Fibroblast of upper back skin (primary cell): ENCODE measurements at regions not wholly inside any gene's neighbourhood (a gene's known extent, or its start where the extent isn't known, plus 50 kb on each side); places are given as distances from the start of the nearest gene placed in this dataset.

Source experiments
- DNase-seq: peaks from one replicate; pipeline ENCODE4 v3.0.0-alpha.2; 2013

DNA sequence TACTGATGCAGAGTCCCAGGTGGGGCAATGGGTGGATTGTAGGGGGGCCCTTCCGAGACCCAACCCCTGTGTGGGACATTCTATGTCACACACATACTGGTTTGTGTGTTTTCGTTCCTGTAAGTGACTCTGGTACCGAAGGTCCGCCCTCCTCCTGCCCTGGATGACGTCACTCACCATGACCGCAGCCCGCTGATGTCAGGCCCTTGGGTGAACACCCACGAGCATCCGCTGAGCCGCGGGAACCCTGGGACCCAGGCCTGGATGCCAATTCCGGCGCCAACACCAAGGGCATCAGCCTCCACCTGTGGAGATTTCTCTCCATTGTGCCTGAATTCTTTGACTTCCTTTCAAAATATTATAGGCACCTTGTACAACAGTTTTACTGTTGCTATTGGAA is 184.3 kb downstream of the MTRR start:
- no peak for DNase-seq

DNA sequence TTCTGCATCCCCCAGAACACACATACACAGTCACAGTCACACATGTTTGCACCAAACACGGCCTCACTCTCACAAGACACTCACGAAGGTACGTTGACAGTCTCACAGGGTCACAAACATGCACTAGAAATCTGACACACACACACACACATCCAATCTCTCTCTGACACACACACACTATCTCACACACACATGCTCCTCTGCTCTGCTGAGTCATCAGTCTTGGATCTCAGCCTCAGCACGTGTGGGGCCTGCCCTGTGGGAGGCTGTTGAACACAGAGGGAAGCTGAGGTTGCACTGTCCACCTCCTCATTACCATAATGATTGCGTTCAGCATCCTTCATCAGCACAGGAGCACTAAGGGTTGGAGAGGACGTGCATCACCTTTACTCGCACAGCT is 188.8 kb downstream of the MTRR start:
- peak; percentile 64 for DNase-seq

DNA sequence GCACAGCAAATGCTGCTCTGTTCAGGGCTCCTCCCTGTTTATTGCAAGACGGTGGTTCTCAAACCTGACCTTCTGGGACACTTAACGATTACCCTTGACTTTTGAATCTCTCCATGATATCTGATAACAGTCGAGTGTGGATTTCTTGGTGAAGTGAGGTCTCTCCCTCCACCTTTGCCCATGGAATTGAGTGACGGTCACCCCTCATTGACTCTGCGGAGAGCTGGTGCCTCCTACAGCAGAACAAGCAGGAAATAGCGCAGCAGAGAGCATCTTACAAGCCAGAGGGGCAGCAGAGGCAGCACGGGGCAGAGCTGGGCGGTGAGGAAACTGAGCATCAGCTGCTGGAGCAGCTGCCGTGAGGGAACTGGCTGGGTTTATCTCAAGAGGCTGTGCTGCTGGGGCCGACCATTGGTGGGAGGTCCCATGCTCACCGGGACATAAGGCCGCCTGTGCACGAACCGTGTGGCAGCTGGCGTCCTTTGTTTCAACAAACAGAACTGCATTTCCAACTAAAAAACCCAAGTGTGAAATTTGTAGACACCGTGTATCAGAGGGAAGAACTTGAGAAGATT is 189.8 kb downstream of the MTRR start:
- no peak for DNase-seq

DNA sequence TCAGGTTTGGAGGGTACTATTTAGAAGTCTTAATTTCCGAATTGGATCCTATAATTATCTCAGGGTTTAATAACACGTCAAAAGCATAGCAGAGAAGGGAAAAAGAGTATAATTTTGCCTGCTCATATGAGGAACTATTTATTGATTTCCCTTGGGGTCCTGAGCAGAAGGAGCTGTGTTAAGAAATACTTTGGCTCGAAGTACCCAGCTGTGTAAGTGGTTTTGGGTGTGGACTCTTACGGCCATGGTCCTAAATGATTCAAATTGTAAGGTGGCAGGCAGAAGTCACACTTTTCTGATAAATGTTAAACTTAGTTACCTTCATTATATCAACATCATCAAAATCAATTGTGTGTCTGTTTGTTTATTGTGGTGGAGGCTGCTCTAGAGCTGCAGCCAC is 190.4 kb downstream of the MTRR start:
- no peak for DNase-seq

DNA sequence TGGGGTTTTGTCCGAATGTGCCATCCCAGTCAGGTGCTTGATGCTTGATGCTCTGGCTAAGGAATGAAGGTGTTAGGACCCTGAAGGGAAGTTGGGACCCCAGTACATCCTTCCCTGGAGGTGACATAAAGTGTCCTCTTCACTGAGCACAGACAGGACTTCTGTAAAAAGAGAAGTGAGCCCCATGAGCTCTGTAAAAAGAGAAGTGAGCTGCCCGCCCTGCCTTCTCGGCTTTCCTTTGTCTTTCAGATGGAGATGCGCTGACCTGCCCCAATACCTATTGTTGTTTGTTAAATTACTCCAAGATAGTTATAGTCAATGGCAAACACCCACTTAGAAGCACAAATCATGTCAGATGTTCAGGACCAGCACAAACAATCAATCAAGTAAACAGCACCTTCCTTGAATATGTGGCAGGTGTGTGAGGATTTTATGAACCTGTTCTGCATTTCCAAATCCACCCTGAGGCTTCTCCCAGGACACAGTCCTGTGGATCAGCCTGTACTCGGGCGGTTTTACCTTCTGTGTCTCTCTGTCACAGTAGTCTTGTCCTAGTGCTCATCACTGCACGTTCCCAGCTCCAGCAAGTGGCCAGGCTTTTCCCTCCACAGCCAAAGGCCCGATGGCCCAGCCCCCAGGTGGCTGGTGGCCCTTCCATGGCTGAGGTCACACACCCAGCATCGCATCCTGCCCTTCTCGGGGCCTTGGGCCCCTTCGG is 191.4 kb downstream of the MTRR start:
- no peak for DNase-seq

DNA sequence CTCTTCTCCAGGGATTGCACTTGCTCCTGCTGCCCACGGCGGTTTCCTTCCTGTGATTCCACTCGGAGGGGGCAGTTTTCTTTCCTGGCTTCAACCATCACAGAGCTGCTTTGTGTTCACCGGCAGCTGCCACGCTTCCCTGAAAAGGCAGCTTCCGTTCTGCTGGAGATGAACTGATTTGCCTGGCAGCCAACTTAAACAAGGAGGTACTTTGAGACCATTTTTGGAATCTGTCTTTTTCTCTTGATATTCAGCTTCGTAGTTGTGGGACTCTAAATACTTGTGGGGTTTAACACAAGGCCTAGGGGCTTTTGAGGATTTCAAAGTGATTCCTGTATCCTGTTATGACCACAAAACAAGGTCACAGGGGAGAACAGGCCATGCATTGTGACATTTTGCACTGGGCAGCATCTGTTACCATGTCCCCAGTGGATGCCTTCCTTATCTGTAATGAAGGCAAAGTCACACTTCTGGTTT is 192.0 kb downstream of the MTRR start:
- no peak for DNase-seq

DNA sequence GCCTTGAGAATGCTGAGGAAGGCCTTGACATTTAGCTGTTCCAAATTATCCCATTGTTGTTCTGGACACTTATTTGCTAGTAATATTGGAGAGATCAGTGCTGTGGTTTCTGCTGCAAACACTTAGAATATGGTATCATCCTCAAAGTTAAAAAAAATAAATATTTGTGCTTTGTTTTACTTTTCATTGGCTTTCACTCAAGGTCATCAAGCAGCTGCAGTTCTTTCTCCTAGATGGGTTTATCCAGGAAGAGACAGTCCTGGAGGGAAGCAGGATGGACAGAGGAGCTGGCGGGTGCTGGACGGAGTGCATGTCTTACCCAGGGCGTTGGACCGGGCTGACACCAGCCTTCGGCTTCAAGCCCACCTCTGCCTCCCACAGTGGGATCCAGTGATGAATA is 193.6 kb downstream of the MTRR start:
- no peak for DNase-seq

DNA sequence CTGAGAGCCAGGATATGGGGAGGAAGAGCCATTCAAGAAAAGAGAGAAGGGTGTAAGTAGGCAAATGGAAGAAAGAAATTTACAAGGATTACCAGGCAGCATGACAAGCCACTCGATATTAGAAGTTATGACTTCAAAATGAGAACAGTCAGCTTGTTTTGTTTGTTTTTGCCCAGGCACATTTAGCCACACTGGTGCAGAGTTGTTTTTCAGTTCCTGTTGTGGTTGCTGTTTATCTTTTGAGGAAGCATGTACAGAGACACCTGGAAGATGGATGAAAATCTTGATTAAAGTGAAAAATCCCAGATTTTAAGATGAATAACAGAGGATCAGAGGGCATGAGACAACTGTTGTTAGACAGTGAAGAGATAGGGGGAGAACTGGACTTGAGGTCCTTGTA is 199.1 kb downstream of the MTRR start:
- no peak for DNase-seq

DNA sequence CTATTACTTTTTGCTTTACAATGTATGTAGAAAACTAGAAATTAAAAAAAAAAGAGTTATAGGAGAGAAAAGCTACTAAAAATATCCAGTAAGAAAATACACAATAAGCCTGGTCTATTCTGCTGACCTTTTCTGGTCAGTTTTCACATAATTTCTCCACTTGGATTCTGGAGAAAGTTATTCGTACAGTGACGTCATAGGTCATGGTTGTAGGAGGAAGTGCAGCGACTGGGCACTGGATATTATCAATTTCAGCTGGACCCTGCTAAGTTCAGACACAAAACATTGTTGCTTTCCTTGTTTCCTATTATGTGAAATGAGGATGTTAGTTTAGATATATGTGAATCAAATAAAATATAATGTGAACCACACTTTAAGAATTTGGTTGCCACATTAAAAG is 201.2 kb downstream of the MTRR start:
- DNase-seq = no peak

DNA sequence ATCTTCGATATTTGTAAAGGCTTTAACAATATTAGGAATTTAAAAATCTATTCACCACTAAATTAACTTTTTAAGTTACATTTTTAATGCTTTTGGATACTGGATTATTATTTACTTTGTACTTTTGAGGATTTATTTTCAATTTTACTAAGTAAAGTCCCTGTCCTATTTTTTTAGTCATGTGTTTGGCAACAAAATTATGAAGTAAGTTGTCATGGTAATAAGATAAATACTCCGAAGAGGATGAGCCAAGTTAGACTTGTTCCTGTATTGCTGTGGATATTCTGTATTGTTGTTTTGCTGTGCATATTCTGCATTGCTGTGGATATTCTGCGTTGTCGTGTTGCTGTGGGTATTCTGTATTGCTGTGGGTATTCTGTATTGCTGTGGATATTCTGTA is 210.1 kb downstream of the MTRR start:
- DNase-seq = no peak

DNA sequence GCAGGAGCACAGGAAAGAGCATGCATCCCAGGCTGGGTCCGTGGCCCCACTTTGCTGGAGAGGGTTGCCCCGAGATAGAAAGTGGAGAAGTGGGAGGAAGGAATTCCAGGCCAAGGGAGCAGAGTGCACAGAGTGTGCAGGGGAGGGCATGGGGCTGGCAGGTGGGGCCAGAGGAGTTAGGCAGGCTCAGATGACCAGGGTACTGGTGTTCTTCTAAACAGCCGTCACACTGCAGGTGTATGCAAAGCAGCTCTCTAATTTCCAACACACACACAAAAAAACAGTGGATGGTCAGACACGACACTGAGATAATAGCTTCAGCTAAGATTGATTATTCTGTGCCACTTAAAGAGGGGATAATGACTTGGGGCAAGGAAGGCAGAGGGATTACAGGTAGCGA is 212.2 kb downstream of the MTRR start:
- DNase-seq = no peak

DNA sequence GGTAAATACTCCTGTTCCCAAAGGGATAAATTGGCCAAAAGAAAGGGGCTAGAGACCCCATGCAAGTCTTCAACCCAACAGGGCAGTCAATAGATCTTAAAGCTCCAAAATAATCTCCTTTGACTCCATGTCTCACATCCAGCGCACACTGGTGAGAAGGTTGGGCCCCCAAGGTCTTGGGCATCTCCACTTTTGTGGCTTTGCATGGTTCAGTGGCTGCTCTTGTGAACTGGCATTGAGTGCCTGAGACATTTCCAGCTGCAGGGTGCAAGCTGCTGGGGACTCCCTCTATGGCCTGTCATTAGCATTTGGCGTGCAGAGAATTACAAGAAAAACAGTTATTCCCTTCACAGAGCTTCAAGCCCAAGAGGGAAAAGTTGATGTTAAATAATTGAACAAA is 224.7 kb downstream of the MTRR start:
- no peak for DNase-seq

DNA sequence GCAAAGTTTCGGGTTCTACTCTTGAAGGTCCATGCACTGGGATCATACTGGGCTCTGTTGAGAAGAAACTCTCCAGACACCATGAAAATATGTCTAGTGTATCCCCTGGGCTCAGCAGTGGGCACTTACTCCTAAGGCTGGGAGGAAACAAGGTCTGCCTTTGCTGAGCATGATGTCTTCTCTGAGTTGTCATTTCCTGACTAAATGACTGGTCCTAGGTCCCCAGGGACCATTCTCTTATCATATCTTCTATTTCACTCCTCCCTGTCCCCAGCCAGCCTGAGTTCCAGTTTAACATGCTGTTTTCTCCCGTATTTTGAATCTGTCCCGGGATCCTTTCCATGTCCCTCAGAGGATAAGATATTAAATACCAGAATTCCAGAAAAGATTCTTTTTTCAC is 225.4 kb downstream of the MTRR start:
- no peak for DNase-seq

DNA sequence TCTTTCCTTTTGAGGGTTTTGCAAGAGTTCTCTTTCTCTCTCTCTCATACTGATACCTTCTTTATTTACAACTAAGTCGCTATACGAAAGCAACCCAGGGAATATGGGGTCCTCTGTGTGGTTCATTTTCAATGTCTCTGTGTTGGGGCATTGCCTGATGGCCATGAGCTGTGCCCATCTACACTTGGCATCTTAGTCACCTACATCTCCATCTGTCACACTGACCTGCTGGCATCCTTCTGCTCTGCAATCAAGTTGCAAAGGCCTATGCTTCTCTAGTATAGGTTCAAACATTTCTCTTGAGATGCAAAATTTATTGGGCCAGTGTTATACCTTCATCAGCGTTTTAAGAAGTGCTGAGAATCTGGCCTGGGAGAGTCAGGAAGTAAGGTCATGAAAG is 228.2 kb downstream of the MTRR start:
- no peak for DNase-seq

DNA sequence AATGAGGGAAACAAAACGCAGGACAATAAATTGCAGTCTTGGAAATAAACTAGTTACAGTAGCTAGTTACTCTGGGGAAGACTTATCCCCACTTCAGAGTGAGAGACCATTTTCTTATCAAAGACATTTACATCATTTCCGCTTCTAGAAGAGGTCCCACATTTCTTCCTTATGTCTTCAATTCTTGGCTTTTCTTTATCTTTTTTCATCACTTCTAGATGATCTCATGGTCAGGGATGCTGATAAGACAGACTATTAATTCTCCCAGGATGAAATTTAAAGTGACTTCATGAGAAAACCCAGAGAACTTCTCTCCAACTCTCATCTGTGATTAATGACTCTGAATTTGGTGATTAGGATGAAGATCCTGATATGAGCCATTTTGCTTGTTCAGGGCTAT is 229.1 kb downstream of the MTRR start:
- DNase-seq = no peak

DNA sequence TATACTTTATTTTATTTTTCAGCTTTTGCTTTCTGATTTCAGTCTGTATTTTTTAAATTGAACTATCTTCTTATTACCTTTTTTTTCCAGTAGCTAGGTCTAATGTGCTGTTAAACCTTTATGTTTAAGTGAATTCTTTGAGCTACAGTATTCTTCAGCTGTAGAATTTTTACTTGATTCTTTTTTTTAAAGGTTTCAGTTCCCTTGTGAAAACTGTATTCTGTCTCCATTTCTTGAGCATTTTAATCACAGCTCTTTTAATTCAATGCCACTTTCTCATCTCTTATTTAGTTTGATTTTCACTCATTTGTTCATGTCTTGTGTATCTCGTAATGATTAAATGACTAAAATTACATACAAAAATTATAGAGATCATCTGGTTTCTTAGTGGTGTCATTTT is 233.8 kb downstream of the MTRR start:
- no peak for DNase-seq

DNA sequence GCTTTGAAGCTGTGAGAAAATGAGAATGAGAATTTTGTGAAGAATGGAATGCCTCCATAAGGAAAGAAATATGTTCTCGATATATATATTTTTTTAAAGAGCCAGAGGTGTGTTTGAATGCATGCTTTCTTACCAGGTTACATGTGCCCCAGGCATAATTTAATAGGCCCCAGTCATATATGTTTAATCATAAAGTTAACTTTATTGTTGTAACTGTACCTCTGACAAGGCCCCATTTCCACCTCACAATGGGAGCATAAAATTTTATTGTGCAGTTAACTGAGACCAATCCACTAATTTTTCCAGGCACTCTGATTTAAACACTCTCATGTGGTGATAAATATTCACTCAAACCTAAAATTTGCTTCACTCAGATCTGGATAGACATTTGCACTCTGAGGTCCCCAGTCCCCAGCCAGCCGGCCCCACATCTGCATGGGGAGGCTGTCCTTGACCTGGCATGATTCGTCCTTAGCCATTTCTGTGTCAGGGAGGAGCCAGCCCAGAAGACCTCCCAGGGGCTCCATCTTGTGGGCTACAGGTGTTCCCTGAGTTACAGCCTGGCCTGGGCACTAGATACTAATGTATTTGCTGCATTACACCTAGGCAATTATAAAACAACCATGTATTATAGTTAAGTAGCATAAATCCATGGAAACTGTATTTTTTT is 245.8 kb downstream of the MTRR start:
- no peak for DNase-seq

DNA sequence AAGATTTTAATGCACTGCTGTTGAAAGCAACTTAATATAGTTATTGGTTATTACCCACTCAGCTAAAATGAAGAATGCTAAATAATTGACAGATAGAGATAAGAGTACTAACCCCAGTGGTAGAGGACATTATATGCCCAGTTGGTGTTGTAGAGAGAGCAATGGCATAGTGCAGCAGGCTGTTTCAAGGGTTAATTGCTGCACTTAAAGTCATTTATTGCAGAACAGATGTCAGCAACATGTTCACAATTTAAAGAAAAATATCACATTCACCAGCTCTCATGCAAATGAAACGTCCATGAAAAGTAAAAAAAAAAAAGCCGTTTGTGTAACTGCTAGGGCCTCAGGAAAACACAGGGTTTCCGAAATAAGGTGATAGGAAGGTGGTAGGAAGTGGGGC is 254.6 kb downstream of the MTRR start:
- DNase-seq = no peak

DNA sequence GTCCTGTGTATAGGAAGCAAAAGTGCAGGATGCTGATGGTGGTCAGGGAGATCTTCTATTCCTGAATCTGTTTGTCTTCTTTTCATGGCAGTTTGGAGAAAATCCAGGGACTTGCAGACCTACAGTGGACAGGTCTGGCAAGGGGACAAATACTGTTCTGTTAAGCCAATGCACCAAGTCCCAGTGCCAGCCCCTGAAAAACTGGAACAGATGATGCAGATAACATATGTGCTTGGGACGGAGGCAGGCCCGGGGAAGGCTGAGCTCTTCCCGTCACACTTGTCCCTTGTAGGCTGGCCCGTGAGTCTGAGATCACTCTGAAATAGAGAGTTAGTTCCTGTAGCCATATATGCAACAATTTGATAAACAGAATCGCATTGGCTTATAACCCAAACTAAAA is 265.7 kb downstream of the MTRR start:
- DNase-seq = no peak

DNA sequence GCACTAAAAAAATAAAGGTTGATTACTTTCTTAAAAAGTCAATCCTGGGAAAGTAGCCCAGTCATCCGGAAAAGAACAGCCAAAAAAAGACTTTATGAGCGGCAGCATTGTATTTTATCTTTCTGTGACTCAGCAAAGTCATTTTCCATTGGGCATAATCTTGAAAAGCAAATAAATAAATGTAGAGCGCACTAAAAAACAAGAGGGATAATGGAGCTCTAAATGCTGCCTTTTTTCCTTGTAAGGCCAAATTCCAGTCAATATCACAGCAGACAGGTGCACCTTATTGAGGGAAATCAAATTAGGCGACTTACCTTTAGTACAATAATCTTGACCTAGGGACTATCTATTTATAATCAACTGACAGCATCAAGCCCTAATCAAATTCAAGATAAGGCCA is 266.8 kb downstream of the MTRR start:
- DNase-seq = no peak

DNA sequence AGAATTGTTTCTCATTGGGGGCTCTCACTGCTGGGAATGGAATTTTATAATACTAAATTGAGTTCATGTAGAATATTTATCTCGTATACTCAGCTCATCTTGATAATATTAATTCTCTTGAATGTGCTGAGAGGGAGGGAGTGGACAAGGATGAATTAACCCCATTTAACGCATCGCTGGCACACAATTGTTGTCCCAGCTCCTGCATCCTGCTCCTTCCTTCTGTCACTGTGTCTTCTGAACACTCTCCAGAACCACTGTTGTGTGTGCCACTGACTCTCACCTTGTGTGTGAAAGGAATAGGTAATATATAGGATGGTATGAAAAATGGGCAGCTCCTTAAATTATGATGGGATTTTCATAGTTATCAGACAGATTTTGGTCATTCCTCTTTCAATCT is 267.3 kb downstream of the MTRR start:
- no peak for DNase-seq

DNA sequence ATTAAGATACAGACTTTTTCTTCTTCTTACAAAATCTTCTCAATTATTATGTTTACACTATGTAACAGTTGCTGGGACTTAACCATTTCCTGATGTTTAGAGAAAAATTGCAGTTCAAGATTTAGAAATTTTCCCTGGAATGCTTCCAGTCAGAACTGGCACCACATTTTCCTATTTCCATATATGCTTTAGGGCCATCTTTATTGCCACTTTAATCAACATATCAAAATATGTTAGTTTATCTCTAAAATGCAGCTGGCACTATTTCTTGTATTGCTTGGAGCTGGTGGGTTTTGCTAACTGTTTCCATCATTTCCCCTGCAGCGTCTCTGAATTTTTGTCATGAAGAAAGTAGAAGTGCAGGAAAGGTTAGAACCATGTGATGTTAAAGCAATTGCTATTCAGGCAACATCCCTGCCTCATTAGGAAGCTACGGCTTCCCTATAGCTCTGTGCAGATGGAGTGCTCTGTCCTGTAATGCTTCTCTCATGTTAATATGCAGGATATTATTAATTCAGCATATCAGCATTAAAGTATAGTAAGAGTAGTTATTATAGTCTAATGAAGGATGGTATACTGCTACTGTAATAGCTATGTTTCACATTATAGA is 269.1 kb downstream of the MTRR start:
- DNase-seq = no peak

DNA sequence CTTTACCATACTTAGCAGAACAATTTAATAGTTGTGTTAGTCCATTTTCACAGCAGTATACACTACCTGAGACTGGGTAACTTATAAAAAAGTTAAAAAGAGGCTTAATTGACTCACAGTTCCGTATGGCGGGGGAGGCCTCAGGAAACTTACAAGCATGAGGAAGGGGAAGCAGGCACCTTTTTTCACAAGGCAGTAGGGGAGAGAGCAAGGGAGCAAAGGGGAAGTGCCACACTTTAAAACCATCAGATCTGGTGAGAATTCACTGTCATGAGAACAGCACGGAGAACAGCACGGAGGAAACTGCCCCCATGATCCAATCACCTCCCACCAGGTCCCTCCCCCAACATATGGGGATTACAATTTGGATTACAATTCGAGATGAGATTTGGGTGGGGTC is 269.9 kb downstream of the MTRR start:
- no peak for DNase-seq

DNA sequence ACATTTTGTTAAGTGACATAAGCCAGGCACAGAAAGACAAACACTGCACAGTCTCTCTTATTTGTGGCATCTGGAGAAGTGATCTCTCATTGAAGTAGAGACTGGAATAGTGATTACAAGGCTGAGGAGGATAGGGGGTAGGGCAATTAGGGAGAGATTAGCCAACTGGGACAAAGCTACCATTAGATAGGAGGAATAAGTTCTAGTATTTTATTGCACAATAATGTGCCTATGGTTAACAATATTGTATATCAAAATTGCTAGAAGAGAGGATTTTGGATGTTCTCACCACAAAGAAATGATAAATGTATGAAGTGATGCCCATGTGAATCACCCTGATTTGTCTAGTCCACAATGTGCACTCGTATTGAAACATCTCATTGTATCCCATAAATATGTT is 281.8 kb downstream of the MTRR start:
- DNase-seq = no peak
